H1 (cell line): ENCODE measurements at regions not wholly inside any gene's neighbourhood (a gene's known extent, or its start where the extent isn't known, plus 50 kb on each side); places are given as distances from the start of the nearest gene placed in this dataset.

Experiments used
- BACH1 ChIP-seq: IDR thresholded peaks from 2 replicates; pipeline ENCODE4 v1.6.1; 2012; ENCODE audit warnings: low read length, improper control_type of control experiment
- CBX8 ChIP-seq: fragments of 300-800, 300-1000 bp; sonication (generic); IDR thresholded peaks from 2 replicates; pipeline ENCODE4 v1.7.1; 2016; ENCODE audit warnings: low read depth, low read length, borderline replicate concordance
- CHD2 ChIP-seq: IDR thresholded peaks from 2 replicates; pipeline ENCODE4 v1.6.1; 2012; ENCODE audit warnings: low read length, improper control_type of control experiment
- CREB1 ChIP-seq: IDR thresholded peaks from 2 replicates; pipeline ENCODE4 v1.6.1; 2012; ENCODE audit warnings: inconsistent platforms
- CTCF ChIP-seq, 3 experiments: IDR thresholded peaks; 1 replicate in 2 of 3; 2 replicates in 1 of 3; pipeline versions ENCODE4 v1.5.1 to v1.6.1; 2011; ENCODE audit warnings: low read length in 3 of 3, mild to moderate bottlenecking in 3 of 3, inconsistent platforms in 2 of 3, low read depth in 1 of 3, moderate library complexity in 1 of 3; ENCODE audit not compliant: insufficient read depth in 1 of 3; ENCODE audit errors: control extremely low read depth in 1 of 3
- EP300 ChIP-seq, 2 experiments: IDR thresholded peaks; 1 replicate in 1 of 2; 2 replicates in 1 of 2; pipeline ENCODE4 v1.6.1; 2011 to 2012; ENCODE audit warnings: low read depth in 2 of 2, low read length in 2 of 2, mild to moderate bottlenecking in 2 of 2, borderline replicate concordance in 1 of 2, inconsistent platforms in 1 of 2, moderate library complexity in 1 of 2
- FOSL1 ChIP-seq: IDR thresholded peaks from 2 replicates; pipeline ENCODE4 v1.6.1; 2011; ENCODE audit warnings: mild to moderate bottlenecking, low read depth, low read length, moderate library complexity; ENCODE audit not compliant: insufficient read depth
- JUN ChIP-seq: IDR thresholded peaks from 2 replicates; pipeline ENCODE4 v1.6.1; 2011; ENCODE audit warnings: low read depth, mild to moderate bottlenecking, improper control_type of control experiment, low read length
- JUND ChIP-seq: IDR thresholded peaks from 2 replicates; pipeline ENCODE4 v1.6.1; 2011; ENCODE audit warnings: mild to moderate bottlenecking, improper control_type of control experiment, low read length
- POLR2A ChIP-seq, 2 experiments: IDR thresholded peaks; 1 replicate in 1 of 2; 2 replicates in 1 of 2; pipeline ENCODE4 v1.6.1; 2011; ENCODE audit warnings: low read depth in 2 of 2, low read length in 2 of 2, mild to moderate bottlenecking in 2 of 2; ENCODE audit errors: control extremely low read depth in 1 of 2
- POLR2AphosphoS5 ChIP-seq: IDR thresholded peaks from 2 replicates; pipeline ENCODE4 v1.6.1; 2011; ENCODE audit warnings: low read depth, low read length
- TCF12 ChIP-seq: IDR thresholded peaks from 2 replicates; pipeline ENCODE4 v1.6.1; 2011; ENCODE audit warnings: low read depth, mild to moderate bottlenecking, low read length
- USF2 ChIP-seq: IDR thresholded peaks from 2 replicates; pipeline ENCODE4 v1.6.1; 2011; ENCODE audit warnings: low read length, improper control_type of control experiment
- ZNF274 ChIP-seq: IDR thresholded peaks from 2 replicates; pipeline ENCODE4 v1.7.0; 2012; ENCODE audit warnings: low read length, borderline replicate concordance; ENCODE audit errors: extremely low read depth

- TF ChIP-seq CBX8 (no peak), CTCF (IDR thresholded peaks at IDR 0.05; ENCODE audit: control extremely low read depth in 1 of 3, insufficient read depth in 1 of 3, low read depth in 1 of 3, low read length in 3 of 3) (no peak), USF2 (no peak), BACH1 (no peak), CREB1 (no peak), ZNF274 (no peak), FOSL1 (no peak), POLR2A (IDR thresholded peaks at IDR 0.05; ENCODE audit: control extremely low read depth in 1 of 2, low read depth in 2 of 2, low read length in 2 of 2) (no peak), POLR2AphosphoS5 (no peak), TCF12 (no peak), CHD2 (no peak), JUND (no peak), EP300 (IDR thresholded peaks at IDR 0.05; ENCODE audit: borderline replicate concordance in 1 of 2, low read depth in 2 of 2, low read length in 2 of 2) (no peak), JUN (no peak)
These were observed 267.8 kb downstream of the RPS24 start for GRCh38 chr10:78301481-78301880.
